Stomach (tissue), 8 donors: ENCODE measurements at regions not wholly inside any gene's neighbourhood (a gene's known extent, or its start where the extent isn't known, plus 50 kb on each side); places are given as distances from the start of the nearest gene placed in this dataset.

Experiments used
- DNase-seq, 2 donors: peaks; one replicate each; pipeline versions ENCODE4 v3.0.0 to v3.0.0-alpha.2; 2013 to 2019
- H3K27ac ChIP-seq, 5 donors: fragments of 200-600 bp in 4 of 5; sonication (generic) in 4 of 5; one replicate each; pipeline ENCODE4 v1.5.1; 2013 to 2019; ENCODE audit warnings: mild to moderate bottlenecking in 1 of 5, moderate library complexity in 1 of 5
- H3K27me3 ChIP-seq, 3 donors: fragments of 200-600 bp; sonication (generic); one replicate each; pipeline ENCODE4 v1.5.1; 2017 to 2019; ENCODE audit warnings: mixed run types in 1 of 3
- H3K36me3 ChIP-seq, 4 donors: fragments of 200-600 bp; sonication (generic); 1 replicate in 3 of 4; 2 replicates in 1 of 4; pipeline ENCODE4 v1.5.1; 2016 to 2019
- H3K4me1 ChIP-seq, 4 donors: fragments of 200-600 bp; sonication (generic); one replicate each; pipeline ENCODE4 v1.5.1; 2016 to 2019
- H3K4me3 ChIP-seq, 4 donors: fragments of 200-600 bp; sonication (generic) in 3 of 4; one replicate each; pipeline ENCODE4 v1.5.1; 2016 to 2019; ENCODE audit warnings: mild to moderate bottlenecking in 1 of 4
- H3K9me3 ChIP-seq, 4 donors: fragments of 200-600 bp; sonication (generic); one replicate each; pipeline ENCODE4 v1.5.1; 2016 to 2019
- CTCF ChIP-seq, 7 experiments: fragments of 450-650 bp in 4 of 7; fragments of 200-600 bp in 3 of 7; sonication (generic) in 3 of 7; IDR thresholded peaks; one replicate each; pipeline ENCODE4 v1.5.1; 2016 to 2019; ENCODE audit warnings: antibody characterized with exemption in 7 of 7, control low read depth in 2 of 7, mild to moderate bottlenecking in 1 of 7
- EP300 ChIP-seq: sonication (generic); formaldehyde crosslinking; IDR thresholded peaks from one replicate; pipeline ENCODE4 v1.6.1; 2017; ENCODE audit warnings: antibody characterized with exemption
- POLR2A ChIP-seq, 4 donors: fragments of 450-650 bp; IDR thresholded peaks; one replicate each; pipeline ENCODE4 v1.6.1; 2016; ENCODE audit warnings: antibody characterized with exemption in 4 of 4, control low read depth in 2 of 4, mild to moderate bottlenecking in 1 of 4, moderate library complexity in 1 of 4
- POLR2AphosphoS5 ChIP-seq, 3 donors: sonication (generic); formaldehyde crosslinking; IDR thresholded peaks; one replicate each; pipeline ENCODE4 v1.6.1; 2016; ENCODE audit warnings: antibody characterized with exemption in 3 of 3
- WGBS, 5 donors: extraction: QIAGEN DNeasy Blood & Tissue Kit in 3 of 5; methylation state at CpG; one replicate each; pipeline versions ENCODE4 v1.1.5 to v1.1.7; 2013 to 2018; 5-methylcytosine and 5-hydroxymethylcytosine counted together
- intact Hi-C: fragments of 100-400 bp; cut with DNase I; formaldehyde crosslinking; loops from one replicate; pipeline ENCODE4 v1.15.1; 2023; ENCODE audit warnings: low total_unique reads
- donor health status: healthy with polysubstance abuse.
- donor health status: Bipolar disorder and iron deficiency.
- donor health status: healthy.

GRCh38 chr1:168832661-168833060 is 103.7 kb upstream of the DPT start:
- H3K27me3 ChIP-seq: no peaks in the 10 kb centered on the region
- TF ChIP-seq EP300 (no peak), POLR2AphosphoS5 (IDR thresholded peaks at IDR 0.05) (no peak), CTCF (IDR thresholded peaks at IDR 0.05) (no peak), POLR2A (IDR thresholded peaks at IDR 0.05) (no peak)
- DNase-seq: no peak
- H3K27ac ChIP-seq: no peak overlapping the region
- no peaks in the 10 kb centered on the region for H3K36me3 ChIP-seq
- H3K4me1 ChIP-seq: peaks cover 0 to 32% (median 20%) of the 10 kb centered on the region in 4 donors
- no peak overlapping the region for H3K4me3 ChIP-seq
- intact Hi-C loops: no loop called here
- WGBS, 5 donors: 83 to 98% (median 91%) methylated on average over 2 of the region's 2 CpGs
- no peaks in the 10 kb centered on the region for H3K9me3 ChIP-seq

GRCh38 chr1:168833362-168833761 is 104.4 kb upstream of the DPT start:
- 53 to 81% (median 76%) methylated on average over 1 of the region's 1 CpG for WGBS, 5 donors
- peak in 1 of 2 donors; percentile 28 for DNase-seq
- H3K4me3 ChIP-seq: no peak overlapping the region
- H3K36me3 ChIP-seq: no peaks in the 10 kb centered on the region
- intact Hi-C loops: no loop called here
- no peaks in the 10 kb centered on the region for H3K9me3 ChIP-seq
- H3K27ac ChIP-seq: peak overlapping the region in 4 of 5 donors; percentile 13 to 62 (median 51)
- TF ChIP-seq CTCF (IDR thresholded peaks at IDR 0.05): no peak
- TF ChIP-seq EP300: no peak
- TF ChIP-seq POLR2A (IDR thresholded peaks at IDR 0.05): no peak
- TF ChIP-seq POLR2AphosphoS5 (IDR thresholded peaks at IDR 0.05): no peak
- no peaks in the 10 kb centered on the region for H3K27me3 ChIP-seq
- peaks cover 0 to 32% (median 20%) of the 10 kb centered on the region in 4 donors for H3K4me1 ChIP-seq

- Histone ChIP-seq H3K27me3 (no peaks in the 10 kb centered on the region), H3K27ac (peak overlapping the region; percentile 13 to 62 (median 45)), H3K4me1 (peaks cover 0 to 32% (median 20%) of the 10 kb centered on the region in 4 donors), H3K9me3 (no peaks in the 10 kb centered on the region), H3K36me3 (no peaks in the 10 kb centered on the region), H3K4me3 (no peak overlapping the region)
- intact Hi-C loops: no loop called here
- TF ChIP-seq EP300 (no peak), POLR2A (IDR thresholded peaks at IDR 0.05) (no peak), POLR2AphosphoS5 (IDR thresholded peaks at IDR 0.05) (no peak), CTCF (IDR thresholded peaks at IDR 0.05) (no peak)
- 43 to 65% (median 64%) methylated on average over 4 of the region's 4 CpGs for WGBS, 5 donors
- DNase-seq: peak in 1 of 2 donors; percentile 41
Observed at GRCh38 chr1:168833801-168834224, 104.8 kb upstream of the DPT start.

- no peaks in the 10 kb centered on the region for H3K36me3 ChIP-seq
- peak in 1 of 2 donors; percentile 69 for DNase-seq
- TF ChIP-seq POLR2A (IDR thresholded peaks at IDR 0.05): no peak
- TF ChIP-seq EP300: no peak
- peak in 1 of 3 donors; percentile 2 for TF ChIP-seq POLR2AphosphoS5 (IDR thresholded peaks at IDR 0.05)
- no peak for TF ChIP-seq CTCF (IDR thresholded peaks at IDR 0.05)
- no peaks in the 10 kb centered on the region for H3K9me3 ChIP-seq
- peak overlapping the region; percentile 13 to 62 (median 45) for H3K27ac ChIP-seq
- WGBS, 5 donors: 47 to 78% (median 58%) methylated on average over 2 of the region's 2 CpGs
- no peak overlapping the region for H3K4me3 ChIP-seq
- intact Hi-C loops: no loop called here
- peaks cover 0 to 32% (median 20%) of the 10 kb centered on the region in 4 donors for H3K4me1 ChIP-seq
- H3K27me3 ChIP-seq: no peaks in the 10 kb centered on the region
Observed at GRCh38 chr1:168834225-168834872, 105.3 kb upstream of the DPT start.
